ENCODE measurements at regions not wholly inside any gene's neighbourhood (a gene's known extent, or its start where the extent isn't known, plus 50 kb on each side); places are given as distances from the start of the nearest gene placed in this dataset.

DNA sequence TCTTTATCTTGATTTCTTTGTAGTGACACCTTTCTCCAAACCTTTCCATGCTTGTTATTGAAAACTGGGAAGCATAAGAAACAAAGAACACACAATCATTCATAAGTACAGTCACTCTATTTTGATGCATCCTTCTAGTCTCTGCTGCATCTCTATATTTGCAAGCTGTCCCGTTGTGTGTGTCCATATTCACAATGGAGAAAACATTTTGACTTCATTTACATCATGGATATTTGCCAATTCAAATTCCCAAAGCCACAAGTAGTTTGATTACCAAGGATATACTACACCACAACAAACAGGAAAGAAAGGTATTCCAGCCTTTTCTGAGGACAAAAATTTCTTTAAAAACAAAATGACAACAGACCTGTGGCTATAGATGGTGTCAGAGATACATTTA, 673.8 kb downstream of the STIM2 start:
- DNase-seq = no peak

GRCh38 chr4:27568236-27568951, 707.8 kb downstream of the STIM2 start:
- no peak for DNase-seq

DNA sequence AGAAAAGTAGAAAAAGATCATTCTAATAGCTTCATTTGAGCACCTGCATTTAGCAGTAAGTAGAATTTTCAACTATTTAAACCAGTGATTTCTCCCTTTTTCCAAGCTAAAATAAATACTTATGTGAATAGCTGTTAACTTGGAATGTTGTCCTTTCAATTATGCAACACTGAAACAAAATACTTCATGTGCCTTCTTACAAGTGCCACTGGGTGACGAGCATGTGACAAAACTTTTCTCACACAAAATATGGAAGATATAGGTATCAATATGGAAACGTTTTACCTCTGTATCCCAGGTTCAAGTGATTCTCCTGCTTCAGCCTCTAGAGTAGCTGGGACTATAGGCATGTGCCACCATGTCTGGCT, 708.3 kb downstream of the STIM2 start:
- DNase-seq = no peak

DNA sequence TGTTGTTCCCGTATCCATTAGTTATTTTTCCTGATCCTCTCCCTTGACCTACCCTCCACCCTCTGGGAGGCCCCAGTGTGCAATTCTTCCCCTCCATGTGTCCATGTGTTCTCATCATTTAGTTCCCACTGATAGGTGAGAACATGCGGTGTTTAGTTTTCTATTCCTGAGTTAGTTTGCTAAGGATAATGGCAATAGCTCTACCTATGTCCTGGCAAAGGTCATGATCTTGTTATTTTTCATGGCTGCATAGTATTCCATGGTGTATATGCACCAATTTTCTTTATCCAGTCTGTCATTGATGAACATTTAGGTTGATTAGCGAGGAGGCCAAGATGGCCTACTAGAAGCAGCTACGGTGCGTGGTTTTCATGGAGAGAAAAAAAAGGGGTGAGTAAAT, 714.1 kb downstream of the STIM2 start:
- no peak for DNase-seq

GRCh38 chr4:27577951-27578350, 717.3 kb downstream of the STIM2 start:
- no peak for DNase-seq

GRCh38 chr4:27592738-27593137, 732.1 kb downstream of the STIM2 start:
- DNase-seq = no peak

- no peak for DNase-seq
Observed at GRCh38 chr4:27594922-27595321, 734.3 kb downstream of the STIM2 start.

DNA sequence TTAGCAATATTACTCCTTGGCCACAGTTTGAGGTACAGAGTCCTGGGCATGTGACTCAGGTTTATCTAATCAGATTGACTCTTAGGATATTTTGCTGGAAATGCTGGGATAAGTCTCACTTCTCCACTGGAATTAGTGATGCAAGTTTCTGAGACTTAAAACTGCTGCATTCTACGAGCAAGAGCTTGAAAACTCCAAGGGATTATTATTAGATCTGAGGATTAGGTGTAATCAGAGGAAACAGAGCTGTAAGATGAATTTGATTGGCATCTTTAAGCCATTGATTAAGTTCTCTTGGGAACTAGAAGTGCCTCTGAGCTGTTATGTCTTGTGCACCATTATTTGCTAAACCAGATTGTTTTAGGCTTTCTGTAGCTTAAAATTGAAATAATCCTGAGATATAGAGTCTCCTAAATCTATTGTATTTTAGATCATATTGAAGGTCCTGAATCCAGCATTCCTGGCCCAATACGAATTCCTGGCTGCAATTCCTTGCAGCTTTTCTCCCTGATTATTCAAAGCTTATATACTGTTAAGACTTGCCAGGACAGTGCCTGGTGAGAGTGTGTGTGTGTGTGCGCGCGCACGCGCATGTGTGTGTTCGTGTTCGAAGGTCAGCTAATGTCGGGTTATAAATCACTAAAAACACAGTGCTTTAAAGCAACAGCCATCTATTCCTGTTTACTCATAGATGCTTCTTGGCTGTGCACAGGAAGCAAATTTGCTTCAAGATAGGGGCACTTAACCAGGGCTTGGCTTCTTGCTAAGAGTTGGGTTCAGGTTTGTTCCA, 735.1 kb downstream of the STIM2 start:
- DNase-seq = no peak

GRCh38 chr4:27602172-27602571, 741.5 kb downstream of the STIM2 start:
- no peak for DNase-seq

GRCh38 chr4:27604692-27605091, 744.1 kb downstream of the STIM2 start:
- DNase-seq = no peak

DNA sequence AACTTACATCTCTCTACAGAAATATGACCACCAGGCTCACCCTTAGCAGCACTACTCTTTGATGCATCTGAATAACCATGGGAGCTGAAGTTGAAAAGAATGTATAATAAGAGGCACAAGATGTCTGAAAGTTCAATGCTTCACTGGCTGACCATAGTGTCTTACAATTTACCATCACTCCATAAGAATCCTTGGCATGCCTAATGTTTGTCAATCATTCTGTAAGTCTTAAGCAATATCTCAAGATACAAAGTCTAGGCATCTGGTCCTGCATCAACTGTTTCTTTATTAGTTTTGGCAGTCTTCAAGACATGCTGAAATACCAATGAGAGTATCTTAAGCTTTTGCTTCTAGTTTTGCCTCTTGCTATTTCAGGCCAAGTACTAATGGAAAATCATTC, 755.5 kb downstream of the STIM2 start:
- DNase-seq = no peak

DNA sequence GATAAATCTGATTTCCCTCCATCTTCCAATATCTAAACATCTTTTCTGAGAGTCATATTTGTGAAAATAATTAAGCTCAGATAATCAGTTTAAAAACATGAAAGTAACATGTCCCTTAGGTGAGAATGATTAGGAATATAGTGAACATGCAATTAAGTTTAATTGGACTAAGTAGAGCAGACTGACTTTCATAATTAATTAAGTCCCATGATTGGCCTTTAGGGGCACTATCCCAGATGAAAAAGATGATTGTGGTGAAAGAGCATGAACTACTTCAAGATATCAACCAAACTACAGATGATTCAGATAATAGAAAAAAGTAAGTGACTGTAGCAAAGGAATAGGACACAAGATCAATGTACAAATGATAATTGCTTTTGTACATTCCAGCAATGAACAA, 758.8 kb downstream of the STIM2 start:
- DNase-seq = no peak

DNA sequence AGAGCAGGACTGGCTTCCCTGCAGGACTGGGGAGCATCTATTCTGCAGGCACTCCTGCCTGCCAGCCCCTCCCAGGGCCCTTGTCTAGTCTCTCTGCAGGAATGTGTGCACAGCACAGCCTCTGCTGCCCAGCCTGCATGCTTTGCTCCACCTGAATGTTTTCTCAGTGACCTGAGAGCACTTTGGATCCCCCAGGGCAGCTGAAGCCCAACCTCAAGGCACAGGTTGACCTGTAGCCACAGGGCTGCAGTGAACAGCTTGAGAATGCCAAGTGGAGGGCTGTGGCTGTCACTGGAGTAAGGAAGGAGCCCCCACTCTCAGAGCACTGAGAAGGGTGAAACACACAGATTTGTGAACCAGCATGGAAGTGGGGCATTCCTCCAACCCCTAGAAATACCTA, 760.2 kb downstream of the STIM2 start:
- DNase-seq = no peak

DNA sequence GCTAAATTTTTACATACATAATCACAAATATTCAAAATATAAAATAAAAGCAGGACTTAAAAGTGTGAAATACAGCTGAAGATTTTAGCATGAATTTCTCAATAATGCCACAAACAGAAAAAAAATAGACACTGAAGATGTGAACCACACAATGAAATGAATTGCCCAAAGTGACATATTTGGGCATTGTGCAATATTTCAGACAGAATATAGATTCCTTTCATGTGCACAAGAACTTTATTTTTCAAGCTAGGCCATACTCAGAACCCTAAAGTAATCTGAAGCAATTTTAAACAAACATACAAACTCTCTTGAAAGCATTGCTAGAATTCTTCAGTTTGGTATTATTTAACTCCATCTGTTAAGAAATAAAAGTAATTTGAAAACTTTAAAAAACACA, 764.1 kb downstream of the STIM2 start:
- DNase-seq = no peak

DNA sequence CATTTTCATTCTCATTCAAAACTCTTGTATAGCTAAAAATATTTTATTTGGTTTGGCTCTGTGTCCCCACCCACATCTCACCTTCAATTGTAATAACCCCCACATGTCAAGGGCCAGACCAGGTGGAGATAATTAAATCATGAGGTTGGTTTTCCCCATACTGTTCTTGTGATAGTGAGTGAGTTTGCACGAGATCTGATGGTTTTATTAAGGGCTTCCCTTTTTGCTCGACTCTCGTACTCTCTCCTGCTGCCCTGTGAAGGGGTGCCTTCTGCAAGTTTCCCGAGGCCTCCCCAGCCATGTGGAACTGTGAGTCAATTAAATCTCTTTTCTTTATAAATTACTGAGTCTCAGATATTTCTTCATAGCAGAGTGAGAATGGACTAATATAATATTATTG, 768.0 kb downstream of the STIM2 start:
- DNase-seq = no peak

DNA sequence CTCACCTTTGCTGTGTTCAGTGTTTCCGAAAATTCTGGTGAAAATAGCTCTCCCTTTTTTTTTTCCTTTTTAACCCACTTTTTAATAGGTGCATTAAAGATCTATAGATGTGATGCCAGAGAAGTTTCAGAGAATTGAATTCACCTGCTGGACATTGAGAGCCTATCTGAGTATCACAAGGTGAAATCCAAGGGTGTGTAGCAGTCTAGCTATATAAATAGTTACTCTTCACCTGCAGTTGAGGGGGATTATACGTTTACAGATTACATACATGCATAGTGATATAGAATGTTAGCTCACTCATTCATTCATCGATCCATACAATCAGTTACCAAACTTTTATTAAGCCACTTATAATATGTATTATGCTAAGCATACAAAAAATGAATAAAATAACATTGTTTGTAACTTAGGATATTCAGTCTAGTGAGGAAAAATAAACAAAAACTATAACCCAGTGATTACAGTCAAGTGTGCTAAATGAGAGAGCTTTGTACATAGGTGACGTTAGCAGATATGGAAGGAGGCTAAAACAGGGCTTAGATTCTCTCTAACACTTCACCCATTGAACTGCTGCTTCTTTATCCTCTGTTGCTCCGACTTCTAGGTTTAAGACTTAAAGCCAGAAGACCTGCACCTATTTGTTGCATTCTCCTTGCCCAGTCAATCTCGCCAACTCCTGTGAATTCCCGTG, 769.0 kb downstream of the STIM2 start:
- no peak for DNase-seq

GRCh38 chr4:27635936-27636913, 775.6 kb downstream of the STIM2 start:
- no peak for DNase-seq

- DNase-seq = no peak
Observed at GRCh38 chr4:27638163-27638915, 777.7 kb downstream of the STIM2 start.

- no peak for DNase-seq
Observed at GRCh38 chr4:27643101-27643500, 782.5 kb downstream of the STIM2 start.

DNA sequence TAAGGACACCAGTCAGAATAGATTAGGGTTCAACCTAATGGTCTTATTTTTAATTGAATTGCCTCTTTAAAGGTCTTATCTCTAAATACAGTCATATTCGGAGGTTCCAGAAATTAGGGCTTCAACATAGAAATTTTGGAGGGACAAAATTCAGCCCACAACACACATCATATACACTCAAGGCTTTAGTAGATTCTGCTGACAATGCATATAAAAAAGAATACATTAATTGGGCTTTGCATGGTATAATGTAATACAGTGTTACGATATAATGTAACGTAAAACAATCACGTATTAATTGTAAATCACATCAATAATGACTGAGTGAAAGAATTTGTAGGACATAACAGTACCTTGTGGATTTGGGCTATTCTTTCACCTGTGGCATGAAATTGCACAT, 787.8 kb downstream of the STIM2 start:
- no peak for DNase-seq

- no peak for DNase-seq
Observed at GRCh38 chr4:27662426-27662825, 801.8 kb downstream of the STIM2 start.

GRCh38 chr4:27666943-27667342, 806.3 kb downstream of the STIM2 start:
- no peak for DNase-seq
